ENCODE measurements at regions not wholly inside any gene's neighbourhood (a gene's known extent, or its start where the extent isn't known, plus 50 kb on each side); places are given as distances from the start of the nearest gene placed in this dataset.

DNA sequence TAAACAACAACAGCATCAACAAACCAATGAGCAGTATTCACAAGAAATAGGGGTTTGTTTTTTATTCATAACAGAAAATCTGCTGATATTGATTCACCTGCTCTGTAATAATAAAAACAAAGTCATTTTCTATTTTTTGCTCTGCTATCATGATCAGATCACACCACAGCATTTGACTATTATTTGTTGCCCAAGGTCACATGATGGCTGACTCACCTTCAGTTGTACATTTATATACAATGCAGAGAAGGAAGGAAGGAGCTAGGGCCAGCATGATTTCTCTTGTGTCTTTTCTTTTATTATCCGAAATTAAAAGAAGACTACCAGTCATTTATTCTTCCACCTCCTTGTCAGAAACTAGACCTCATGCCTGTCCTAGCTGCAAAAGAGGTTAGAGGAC is 1427.7 kb upstream of the CELF4 start:
- in situ Hi-C loops (cut with MboI), result no loop called here
- Histone ChIP-seq H3K79me2 (ENCODE audit: control insufficient read depth, insufficient read depth, low read length) (no peaks in the 10 kb centered on the region), H3K9me3 (replicated peaks; ENCODE audit: control insufficient read depth, insufficient read depth, low read length) (no peaks in the 10 kb centered on the region), H4K20me1 (ENCODE audit: control insufficient read depth, insufficient read depth) (no peaks in the 10 kb centered on the region), H2AFZ (ENCODE audit: control insufficient read depth, low read depth, low read length) (no peak overlapping the region), H3K4me1 (ENCODE audit: control insufficient read depth, insufficient read depth, low read length) (no peaks in the 10 kb centered on the region), H3K36me3 (ENCODE audit: control insufficient read depth in 2 of 2, insufficient read depth in 2 of 2, low read length in 1 of 2) (no peaks in the 10 kb centered on the region), H3K27me3 (replicated peaks in 1 of 2; ENCODE audit: control insufficient read depth in 2 of 2, insufficient read depth in 2 of 2, low read length in 1 of 2) (no peaks in the 10 kb centered on the region), H3K27ac (ENCODE audit: control insufficient read depth, insufficient read depth) (no peak overlapping the region), H3K9ac (ENCODE audit: control insufficient read depth, insufficient read depth, low read length) (no peak overlapping the region), H3K4me2 (ENCODE audit: control insufficient read depth, insufficient read depth) (no peak overlapping the region), H3K4me3 (no peak overlapping the region)
- 0% methylated on average over 1 of the region's 1 CpG for WGBS (ENCODE audit: insufficient coverage, insufficient replicate concordance, low lambda C conversion rate, missing lambda C conversion rate)
- ATAC-seq, result no peak
- CTCF ChIA-PET, result no interaction called here
- no peak for DNase-seq (ENCODE audit: low read depth, low spot score)
- TF ChIP-seq BCL11A (IDR thresholded peaks at IDR 0.05; ENCODE audit: low read depth, low read length), result no peak
- no peak for TF ChIP-seq SPI1 (IDR thresholded peaks at IDR 0.05; ENCODE audit: borderline replicate concordance, insufficient read depth, low read depth, low read length)
- TF ChIP-seq ZBED1 (IDR thresholded peaks at IDR 0.05; ENCODE audit: borderline replicate concordance), result no peak
- TF ChIP-seq E2F8 (IDR thresholded peaks at IDR 0.05; ENCODE audit: low read depth, partially characterized antibody), result no peak
- TF ChIP-seq RELA (IDR thresholded peaks at IDR 0.05; ENCODE audit: borderline replicate concordance, partially characterized antibody), result no peak
- TF ChIP-seq ATF7 (IDR thresholded peaks at IDR 0.05; ENCODE audit: low read depth), result no peak
- TF ChIP-seq, protein P1, sequence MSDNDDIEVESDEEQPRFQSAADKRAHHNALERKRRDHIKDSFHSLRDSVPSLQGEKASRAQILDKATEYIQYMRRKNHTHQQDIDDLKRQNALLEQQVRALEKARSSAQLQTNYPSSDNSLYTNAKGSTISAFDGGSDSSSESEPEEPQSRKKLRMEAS (IDR thresholded peaks at IDR 0.05; ENCODE audit: low read depth, low read length), result no peak
- no peak for TF ChIP-seq SRF (IDR thresholded peaks at IDR 0.05; ENCODE audit: low read depth in 2 of 2, low read length in 2 of 2)
- TF ChIP-seq IKZF1 (conservative IDR thresholded peaks at IDR 0.05), result no peak
- SMC1A ChIA-PET (ENCODE audit: uncharacterized antibody, unreplicated experiment), result no interaction called here
- no TSS peak for BruUV-seq (replicated peaks)
- intact Hi-C loops (cut with micrococcal nuclease; ENCODE audit: unreplicated experiment), result no loop called here
- POLR2A ChIA-PET, result no interaction called here
- FAIRE-seq, result no peak
- RAD21 ChIA-PET (ENCODE audit: unreplicated experiment), result no interaction called here

Measured in GM12878 (cell line).